ENCODE measurements at regions not wholly inside any gene's neighbourhood (a gene's known extent, or its start where the extent isn't known, plus 50 kb on each side); places are given as distances from the start of the nearest gene placed in this dataset.
"Not testable (repeated sequence)": the region's sequence is repeated elsewhere in the genome, so short reads cannot be mapped to it uniquely, and the experiment has no call there.

DNA sequence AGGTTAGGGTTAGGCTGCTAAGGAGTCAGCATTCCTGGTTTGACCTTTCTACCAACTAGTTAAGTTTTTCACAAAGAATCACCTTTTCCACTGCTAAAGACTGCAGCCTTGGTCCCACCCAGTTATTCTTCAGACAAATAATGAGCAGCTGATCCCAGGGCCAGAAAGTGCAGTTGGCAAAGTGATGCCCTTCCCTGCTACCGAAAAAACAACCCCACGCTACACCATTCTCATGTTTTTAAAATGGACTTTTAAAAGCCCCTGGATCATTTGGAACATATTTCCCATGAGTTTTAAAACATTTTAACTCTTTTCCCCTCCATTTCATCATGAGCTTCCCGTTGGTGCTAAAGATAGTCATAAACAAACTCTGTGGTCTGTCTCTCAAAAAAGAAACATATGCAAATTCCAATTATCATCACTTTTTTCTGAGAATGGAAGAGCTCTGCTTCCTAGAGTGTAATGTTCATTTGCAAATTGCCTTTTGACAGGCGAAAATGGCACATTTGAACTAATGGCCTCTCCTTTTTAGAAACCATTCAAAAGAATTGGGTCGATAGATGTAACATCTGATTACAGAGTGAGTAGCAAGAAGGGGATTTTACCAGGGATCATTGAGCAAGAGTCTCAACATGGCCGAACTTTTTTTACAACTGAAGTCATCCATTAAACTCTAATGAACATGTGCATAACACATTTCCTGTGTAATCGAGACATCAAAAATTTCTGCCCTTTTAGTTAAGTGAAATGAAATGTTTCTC lies 129.3 kb upstream of the RAP1B start:
- no peak for DNase-seq

GRCh38 chr12:68482014-68482413 lies 128.7 kb upstream of the RAP1B start:
- no peak for DNase-seq

- DNase-seq, result no peak
These were observed 128.0 kb upstream of the RAP1B start for GRCh38 chr12:68482660-68483059.

GRCh38 chr12:68483592-68484383 lies 126.9 kb upstream of the RAP1B start:
- DNase-seq, result no peak

DNA sequence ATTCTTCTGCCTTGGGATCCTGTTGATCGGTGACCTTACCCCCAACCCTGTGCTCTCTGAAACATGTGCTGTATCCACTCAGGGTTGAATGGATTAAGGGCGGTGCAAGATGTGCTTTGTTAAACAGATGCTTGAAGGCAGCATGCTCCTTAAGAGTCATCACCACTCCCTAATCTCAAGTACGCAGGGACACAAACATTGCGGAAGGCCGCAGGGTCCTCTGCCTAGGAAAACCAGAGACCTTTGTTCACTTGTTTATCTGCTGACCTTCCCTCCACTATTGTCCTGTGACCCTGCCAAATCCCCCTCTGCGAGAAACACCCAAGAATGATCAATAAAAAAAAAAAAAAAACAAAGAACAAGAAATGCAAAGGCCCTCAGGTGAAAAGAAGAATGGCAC lies 126.1 kb upstream of the RAP1B start:
- not testable (repeated sequence) for DNase-seq

DNA sequence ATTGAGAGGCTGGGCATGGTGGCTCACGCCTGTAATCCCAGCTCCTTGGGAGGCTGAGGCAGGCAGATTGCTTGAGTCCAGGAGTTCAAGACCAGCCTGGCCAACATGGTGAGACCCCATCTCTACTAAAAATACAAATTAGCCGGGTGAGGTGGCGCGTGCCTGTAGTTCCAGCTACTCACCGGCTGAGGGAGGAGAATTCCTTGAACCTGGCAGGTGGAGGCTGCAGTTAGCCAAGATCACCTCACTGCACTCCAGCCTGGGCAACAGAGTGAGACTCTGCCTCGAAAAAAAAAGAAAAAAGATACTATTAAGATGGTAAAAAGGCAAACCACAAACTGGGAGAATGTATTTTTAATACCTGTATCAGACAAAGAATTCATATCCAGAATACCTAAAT lies 124.2 kb upstream of the RAP1B start:
- DNase-seq, result not testable (repeated sequence)

- DNase-seq, result no peak
These were observed 122.9 kb upstream of the RAP1B start for GRCh38 chr12:68487721-68488309.

DNA sequence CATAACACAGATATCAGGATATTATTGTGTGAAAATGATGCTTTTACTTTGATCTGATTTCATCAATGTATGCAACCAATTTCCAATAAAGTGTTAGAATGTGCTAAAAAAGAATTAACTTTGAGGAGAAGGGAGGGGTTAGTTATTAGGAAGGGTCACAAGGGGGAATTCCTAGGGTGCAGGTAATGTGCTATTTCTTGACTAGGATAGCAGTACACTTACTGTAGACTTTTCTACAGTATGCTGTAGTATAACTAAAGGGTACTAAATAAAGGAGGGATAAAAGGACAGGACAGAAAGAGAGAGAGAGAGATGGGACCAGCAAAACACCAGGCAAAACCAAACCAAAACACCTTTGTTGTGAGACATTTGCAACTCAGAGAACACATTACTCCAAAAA lies 121.4 kb upstream of the RAP1B start:
- no peak for DNase-seq

DNA sequence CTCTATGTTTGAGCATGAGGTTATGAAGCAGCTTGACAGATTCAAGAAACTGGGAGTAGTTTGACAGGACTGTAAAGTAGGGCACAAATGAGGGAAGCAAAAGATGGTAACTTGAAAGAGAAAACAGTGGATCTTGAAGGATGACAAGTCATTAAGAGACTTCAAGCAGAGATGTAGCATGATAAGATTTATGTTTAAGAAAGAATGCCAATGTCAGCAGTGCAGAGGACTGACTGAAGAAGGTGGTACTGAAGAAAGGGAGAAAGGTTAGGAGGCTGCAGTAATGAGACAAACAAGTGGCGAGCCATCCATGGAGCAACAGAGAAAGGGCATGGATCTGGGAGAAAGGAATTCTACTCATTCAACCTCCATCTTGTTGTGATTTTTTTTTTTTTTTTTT lies 120.2 kb upstream of the RAP1B start:
- DNase-seq, result no peak

GRCh38 chr12:68491204-68491960 lies 119.3 kb upstream of the RAP1B start:
- no peak for DNase-seq

GRCh38 chr12:68495336-68496070 lies 115.2 kb upstream of the RAP1B start:
- no peak for DNase-seq

GRCh38 chr12:68497107-68497506 lies 113.6 kb upstream of the RAP1B start:
- no peak for DNase-seq

DNA sequence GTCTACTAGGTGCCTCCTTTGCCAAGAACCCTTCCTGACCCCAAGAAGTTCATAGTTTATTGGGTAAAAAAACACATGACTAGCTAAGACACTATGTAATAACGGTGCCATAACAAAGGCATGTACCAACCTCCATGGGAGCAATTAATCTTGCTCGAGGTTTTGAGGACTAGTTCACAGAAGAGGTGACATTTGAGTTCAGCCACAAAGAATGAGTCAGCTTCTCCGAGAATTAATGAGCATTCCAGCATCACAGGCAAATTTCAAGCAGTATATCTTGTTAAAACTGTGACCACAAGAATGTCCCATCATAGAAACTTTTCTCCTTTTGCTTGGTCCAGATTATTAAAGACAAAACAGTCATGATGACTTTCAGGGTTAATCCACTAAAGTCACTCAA lies 113.0 kb upstream of the RAP1B start:
- no peak for DNase-seq

DNA sequence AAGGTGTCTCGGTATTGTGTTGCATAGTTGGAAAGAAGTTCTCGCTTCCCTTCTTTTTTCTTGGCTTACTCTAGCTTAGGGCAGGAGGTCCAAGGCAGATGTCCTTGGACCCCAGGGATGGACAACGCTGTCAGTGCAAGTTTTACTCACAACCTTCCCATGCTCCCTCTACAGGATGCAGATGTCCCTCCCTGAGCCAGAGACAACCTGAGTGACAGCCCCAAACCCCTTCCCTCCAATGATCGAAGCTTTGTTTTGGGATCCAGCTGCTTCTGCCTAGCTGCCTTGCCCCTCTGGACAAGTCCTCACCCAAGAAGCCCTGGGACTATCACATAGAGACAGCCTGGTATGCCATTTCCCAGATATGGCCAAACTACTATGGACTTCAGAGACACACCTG lies 112.0 kb upstream of the RAP1B start:
- no peak for DNase-seq

- DNase-seq, result no peak
These were observed 111.1 kb upstream of the RAP1B start for GRCh38 chr12:68499616-68500015.

- DNase-seq, result no peak
These were observed 109.5 kb upstream of the RAP1B start for GRCh38 chr12:68501226-68501625.

- no peak for DNase-seq
These were observed 104.7 kb upstream of the RAP1B start for GRCh38 chr12:68505970-68506369.

- DNase-seq, result no peak
These were observed 104.1 kb upstream of the RAP1B start for GRCh38 chr12:68506619-68507018.

GRCh38 chr12:68507657-68508056 lies 103.0 kb upstream of the RAP1B start:
- no peak for DNase-seq

DNA sequence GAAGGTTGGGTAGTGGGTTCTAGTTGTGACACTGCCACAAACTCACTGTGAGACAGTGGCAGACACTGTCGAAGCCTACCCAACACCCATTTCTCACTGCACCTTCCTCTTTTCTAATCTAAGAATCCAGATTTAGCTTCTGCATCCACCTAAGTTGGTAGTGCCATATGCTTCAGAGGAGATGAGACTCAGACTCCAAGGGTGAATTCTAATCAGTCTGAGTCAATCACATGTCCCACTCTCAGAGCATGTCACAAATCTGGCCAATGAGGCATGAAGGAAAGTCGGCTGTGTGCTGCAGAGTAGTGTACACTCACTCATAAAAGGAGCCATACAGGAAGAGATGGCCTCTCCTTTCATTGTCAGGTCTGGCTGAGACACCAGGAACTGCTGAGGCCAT lies 102.1 kb upstream of the RAP1B start:
- no peak for DNase-seq

DNA sequence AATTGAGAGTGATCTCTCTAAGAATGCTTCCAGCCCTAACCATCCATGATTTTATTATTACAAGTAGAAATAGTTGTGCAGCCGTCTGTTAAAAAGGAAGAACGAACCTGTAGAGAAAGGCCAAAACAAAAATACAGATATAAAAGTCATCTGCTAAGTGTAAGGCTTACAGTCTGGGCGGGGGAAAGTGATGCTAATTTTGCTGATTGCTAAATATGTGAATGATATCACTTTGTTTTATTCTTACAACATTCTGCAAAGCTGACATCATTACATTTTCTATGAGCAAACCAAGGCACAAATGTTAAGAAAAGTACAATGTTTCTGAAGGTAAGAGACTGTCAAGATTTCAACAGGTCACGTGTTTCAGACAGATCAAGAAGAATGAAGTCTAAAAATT lies 101.5 kb upstream of the RAP1B start:
- no peak for DNase-seq

GRCh38 chr12:68510397-68510796 lies 100.3 kb upstream of the RAP1B start:
- DNase-seq, result no peak

Data from NCI-H1417 treated with DMSO at 0.1 percent for 48 hours (cell line).